Fibroblast of skin of left quadriceps (primary cell): ENCODE measurements at regions not wholly inside any gene's neighbourhood (a gene's known extent, or its start where the extent isn't known, plus 50 kb on each side); places are given as distances from the start of the nearest gene placed in this dataset.
"Not testable (repeated sequence)": the region's sequence is repeated elsewhere in the genome, so short reads cannot be mapped to it uniquely, and the experiment has no call there.

Source experiments
- DNase-seq, 2 experiments: peaks; one replicate each; pipeline ENCODE4 v3.0.0-alpha.2; 2013; ENCODE audit warnings: low read depth in 2 of 2

DNA sequence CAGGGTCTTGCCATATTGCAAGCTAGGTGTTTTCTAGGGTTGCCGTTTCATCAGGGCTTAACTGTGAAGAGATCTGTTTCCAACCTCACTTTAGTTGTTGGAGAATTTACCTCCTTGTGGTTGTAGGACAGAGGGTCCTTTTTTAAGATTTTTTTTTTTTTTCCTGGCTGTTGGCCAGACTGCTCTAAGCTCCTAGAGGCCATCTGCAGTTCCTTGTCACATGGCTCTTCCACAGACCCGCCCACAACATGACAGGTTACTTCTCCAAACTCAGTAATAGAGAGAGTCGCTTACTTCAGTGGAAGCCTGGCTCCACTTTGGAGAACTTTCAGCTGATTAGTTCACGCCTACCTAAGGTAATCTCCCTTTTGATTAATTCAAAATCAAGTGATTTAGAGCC is 543.7 kb downstream of the DMRTA1 start:
- DNase-seq = no peak

DNA sequence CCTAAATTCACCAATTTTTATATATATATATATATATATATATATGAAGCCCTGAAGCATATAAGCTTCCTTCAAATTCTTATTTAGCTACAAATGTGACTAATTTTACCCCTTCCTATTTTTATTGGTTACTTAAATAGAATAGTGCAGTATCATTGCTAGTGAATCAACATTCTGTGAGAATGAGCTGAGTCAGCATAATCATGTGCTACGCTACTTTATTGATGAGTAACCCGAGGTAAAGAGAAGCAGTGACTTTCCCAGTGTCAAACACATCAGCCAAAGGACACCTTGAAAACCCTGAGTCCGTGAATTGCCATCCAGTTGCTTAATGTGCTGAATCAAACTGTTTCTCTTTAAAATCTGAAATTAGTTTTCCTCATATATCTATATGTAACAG is 546.2 kb downstream of the DMRTA1 start:
- no peak for DNase-seq

DNA sequence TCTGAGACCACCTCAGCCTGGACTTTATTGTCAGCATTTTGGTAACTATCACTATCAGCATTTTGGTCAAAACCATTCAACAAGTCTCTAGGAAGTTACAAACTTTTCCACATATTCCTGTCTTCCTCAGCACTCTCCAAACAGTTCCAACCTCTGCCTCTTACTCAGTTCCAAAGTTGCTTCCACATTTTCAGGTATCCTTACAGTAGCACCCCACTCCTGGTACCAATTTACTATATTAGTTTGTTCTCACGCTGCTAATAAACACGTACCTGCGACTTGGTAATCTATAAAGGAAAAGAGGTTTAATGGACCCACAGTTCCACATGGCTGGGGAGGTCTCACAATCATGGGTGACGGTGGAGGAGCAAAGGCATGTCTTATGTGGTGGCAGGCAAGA is 551.3 kb downstream of the DMRTA1 start:
- no peak for DNase-seq

DNA sequence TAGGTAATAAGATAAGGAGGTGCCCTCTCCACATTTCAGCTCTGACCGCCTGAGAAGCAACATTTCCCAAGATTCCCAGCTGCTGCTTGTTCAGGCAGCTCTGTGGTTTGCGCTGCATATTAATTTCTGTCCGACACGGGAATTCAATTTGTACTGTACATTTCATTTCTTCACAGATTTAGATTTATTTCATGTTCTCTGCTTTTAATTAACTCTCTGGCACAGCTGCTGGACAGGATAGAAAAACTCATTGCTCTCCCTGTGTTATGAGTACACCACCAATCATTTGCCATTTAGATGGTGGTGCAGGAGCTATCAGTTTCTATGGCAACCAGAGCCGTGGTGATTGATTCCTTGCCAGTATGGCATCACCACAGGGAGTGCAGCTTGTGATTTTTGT is 558.5 kb downstream of the DMRTA1 start:
- peak; percentile 86 for DNase-seq

DNA sequence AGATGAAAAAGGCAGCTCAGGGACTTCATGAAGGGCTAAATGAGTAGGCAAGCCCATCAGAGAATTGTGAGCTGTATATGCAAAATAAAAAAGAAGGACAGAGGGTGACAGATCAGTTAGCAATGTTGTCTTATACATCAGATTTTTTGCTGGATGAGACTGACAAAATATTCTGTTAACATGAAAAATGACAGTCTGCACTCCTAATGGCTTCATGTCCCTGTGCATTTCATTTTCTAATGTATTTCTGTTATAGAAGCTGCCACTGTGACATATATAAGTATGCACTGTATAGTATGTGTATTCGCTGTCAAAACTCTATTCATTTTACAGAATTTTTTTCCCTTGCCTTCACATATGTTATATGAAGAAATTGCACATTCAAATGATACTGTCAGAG is 559.5 kb downstream of the DMRTA1 start:
- DNase-seq = no peak

DNA sequence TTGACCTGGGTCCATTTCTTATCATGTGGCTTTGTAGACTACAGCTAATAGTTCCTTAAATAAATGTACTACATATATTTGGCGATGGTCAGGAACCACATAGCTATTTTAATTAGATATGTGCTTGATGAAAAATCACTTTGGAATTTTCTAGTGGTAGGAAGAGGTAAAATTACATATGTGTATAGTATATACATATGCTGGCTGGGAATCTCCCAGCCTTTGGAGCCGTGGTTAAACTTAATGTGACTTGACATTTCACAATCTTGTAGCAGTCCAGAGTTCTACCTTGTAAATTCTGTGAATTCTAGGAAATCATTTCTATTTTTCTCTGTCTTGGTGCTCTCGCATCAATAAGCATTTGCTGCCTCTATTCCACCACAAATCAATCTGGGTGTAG is 565.0 kb downstream of the DMRTA1 start:
- peak; percentile 49 to 55 for DNase-seq

DNA sequence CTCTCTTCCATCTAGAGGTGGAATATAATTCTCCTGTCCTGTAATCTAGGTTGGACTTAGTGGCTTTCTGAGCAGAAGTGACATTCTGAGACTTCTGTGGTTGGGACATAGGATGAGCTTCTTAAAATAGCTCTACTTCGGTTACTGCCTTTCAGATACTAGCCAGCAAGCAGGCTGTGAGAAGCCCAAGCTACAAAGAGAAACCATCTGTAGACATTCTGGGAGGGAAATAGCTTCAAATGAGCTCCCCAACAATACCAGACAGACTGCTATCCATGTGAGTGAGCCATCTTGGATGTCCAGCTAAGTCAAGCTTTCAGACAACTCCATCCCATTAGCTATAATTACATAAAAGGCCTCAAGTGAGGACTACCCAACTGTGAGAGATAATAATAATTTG is 568.9 kb downstream of the DMRTA1 start:
- DNase-seq = no peak

DNA sequence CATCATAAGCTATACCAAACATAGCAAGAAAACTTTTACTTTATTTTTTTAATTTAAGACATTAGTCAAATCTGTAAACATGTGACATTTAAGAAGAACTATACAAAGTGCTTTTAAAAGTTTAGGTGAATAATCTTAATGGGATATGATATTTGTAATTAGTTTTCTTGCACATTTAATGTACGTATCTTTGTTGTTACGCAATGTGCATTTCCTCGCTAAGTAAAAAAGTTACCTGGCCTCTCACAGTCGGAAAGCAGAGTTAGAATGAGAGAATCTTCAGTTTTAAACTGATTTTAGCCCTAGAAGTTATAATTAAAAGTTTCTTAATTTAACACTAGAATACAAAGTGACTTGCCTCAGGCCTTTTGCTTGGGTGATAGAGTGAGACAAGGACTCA is 589.8 kb downstream of the DMRTA1 start:
- DNase-seq = no peak

DNA sequence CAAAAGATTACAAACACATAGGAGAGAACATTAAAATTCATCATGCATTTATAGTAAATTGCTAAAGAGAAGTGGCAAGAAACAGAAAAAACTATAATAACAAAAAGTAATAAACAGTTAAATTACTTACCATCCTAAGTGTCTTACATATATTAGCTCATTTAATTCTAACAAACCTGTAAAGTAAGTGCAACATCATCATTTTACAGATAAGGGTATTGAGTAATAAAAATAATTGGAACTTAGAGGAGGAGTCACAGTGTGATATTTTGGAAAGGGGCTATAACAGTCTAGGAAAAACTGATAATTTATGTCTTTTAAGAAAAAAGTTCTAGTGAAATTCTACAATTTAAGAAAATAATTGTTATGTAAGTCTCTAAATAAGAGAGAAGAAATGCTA is 592.8 kb downstream of the DMRTA1 start:
- no peak for DNase-seq

DNA sequence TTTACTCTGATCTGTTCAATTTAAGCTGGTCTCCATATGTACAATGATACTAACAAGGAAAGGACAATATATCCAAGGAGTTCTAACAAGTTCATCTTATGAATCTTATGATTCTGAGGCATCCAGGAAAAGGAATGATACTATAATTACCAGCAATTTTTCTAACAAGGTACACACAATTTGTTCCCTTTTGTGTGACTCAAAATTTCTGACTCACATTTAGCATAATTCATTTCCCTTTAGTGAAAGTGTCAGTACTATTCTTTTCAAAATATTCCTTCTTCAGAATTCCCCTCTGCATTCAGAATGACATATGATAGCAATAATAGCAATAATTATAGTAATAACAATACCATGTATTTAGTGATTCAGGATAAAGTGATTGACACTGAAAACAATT is 594.8 kb downstream of the DMRTA1 start:
- DNase-seq = no peak

DNA sequence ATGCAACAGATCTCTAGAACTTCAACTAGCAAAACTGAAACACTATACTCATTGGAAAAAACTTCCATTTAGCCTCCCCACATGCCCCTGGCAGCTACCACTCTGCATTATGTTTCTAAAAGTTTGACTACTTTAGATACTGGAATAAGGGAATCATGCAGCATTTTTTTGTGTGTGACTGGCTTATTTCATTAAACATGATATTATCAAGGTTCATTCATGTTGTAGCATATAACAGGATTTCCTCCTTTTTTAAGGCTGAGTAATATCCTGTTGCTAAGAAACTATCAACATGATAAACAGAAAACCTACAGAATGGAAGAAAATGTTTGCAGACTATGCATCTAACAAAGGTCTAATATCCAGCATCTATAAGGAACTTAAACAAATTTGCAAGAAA is 597.9 kb downstream of the DMRTA1 start:
- no peak for DNase-seq

DNA sequence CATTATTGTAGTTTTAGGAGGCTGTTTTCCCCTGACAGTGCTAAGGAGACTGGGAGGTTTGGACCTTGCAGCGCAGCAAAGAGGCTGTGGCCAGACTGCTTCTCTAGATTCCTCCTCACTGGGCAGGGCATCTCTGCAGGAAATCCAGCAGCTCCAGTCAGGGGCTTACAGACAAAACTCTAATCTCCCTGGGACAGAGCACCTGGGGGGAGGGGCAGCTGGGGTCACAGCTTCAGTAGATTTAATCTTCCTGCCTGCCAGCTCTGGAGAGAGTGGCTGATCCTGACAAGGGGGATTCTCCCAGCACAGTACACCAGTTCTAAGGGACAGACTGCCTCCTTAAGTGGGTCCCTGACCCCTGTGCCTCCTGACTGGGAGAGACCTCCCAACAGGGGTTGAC is 599.4 kb downstream of the DMRTA1 start:
- not testable (repeated sequence) for DNase-seq

DNA sequence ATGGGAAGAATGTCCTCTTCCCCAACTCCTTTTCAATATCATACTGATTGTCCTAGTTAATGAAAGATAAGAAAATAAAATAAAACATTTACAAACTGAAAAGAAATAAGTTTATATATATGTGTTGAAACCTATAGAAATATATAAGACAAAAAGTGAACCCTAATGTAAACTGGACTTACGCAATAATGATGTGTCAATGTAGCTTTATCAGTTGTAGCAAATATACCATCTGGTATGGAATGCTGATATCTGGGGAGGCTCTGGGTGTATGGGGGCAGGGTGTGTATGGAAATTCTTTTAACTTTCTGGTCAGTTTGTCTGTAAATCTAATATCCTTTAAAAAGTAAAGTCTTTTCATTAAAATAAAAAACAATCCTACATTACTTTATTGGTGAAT is 603.9 kb downstream of the DMRTA1 start:
- DNase-seq = no peak

DNA sequence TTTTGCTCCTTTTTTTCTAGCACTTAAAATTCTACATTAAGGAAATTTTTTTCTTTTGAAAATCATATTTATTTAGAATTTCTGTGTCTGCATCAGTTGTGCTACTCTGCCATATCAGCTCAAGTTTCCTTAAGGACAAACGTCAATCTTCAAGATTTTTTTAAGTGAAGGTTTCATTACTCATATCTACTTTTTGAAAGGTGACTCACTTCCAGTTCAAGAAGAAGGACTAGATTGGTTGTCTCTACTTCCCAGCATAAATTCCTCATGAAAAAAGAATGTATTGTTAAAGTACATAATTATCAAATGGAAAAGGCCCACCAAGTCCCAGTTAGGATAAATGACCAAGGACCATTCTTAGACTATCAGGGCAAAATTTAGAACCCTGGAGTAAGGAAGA is 626.5 kb downstream of the DMRTA1 start:
- no peak for DNase-seq

DNA sequence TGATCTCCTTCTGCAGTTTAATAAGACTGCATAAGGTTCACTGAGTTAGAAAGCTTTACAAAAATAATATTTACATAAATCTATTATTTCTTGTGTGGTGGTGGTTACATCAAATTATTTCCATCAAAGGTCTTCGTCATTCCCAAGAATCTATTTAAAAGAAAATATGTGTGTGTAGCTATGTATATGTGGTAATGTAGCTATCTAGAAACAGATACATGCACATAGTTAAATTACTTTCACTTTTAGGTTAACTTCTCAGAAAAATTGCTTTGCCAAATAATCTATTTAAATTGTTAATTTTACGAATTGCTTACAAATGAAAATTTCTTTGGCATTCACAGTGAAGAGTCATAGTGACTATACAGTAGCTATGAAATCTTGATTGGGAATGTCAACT is 633.2 kb downstream of the DMRTA1 start:
- no peak for DNase-seq

DNA sequence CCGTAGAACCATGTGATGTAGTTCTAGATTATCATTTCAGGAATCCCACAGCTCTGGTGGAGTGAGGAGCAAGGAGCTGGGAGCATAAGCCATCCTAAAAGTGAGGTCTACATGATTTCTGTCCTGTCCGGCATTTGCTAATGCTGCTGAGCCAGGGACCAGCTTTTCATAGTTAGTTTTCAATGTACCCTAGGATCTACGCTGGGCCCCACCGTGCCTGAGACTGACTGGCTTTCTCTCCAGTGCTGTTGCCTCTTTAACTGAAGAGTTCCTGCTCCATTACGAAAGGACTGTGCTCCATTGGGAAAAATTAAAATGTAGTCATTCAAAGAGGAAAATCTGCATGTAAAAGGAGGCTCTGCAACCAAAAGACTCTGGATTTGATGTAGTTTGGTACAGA is 634.8 kb downstream of the DMRTA1 start:
- no peak for DNase-seq

DNA sequence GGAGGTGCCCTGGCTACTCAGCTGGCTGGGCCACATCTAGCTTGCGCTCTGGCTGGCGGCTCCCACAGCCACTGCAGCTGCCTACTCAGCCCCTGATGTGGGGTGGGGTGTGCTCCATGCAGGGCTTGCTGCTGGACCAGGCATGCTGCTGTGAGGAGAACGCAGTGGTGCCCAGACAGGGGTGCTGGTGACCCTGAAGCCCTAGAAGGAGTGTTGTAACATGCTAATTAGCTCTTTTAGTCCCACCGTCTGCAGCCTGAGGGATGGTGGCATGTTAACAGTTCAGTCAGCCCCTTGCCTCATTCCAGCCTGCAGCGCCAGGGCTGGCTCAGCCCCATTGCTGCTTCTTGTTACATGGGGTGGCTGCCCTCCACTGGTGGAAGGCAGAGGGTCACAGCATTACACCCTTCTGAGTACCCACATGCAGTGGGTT is 642.3 kb downstream of the DMRTA1 start:
- no peak for DNase-seq

DNA sequence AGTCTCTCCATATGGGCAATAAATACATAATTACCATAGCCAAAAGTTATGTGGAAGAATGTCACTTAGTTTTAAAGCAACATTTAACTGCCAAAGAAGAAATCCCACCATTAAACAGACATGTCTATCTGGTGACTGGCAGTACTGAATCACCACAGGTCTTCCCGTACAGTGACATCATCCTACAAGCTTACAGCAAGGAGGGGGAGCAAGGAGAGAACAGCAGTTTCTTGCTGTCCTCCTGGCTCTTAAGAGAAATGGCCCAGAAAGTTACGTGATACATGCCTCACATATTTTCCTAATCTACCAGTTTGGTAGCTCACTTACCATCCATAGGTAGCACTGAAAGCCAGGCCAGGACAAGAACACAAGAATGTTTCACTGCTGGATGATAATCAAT is 671.0 kb downstream of the DMRTA1 start:
- DNase-seq = peak; percentile 56 to 62

DNA sequence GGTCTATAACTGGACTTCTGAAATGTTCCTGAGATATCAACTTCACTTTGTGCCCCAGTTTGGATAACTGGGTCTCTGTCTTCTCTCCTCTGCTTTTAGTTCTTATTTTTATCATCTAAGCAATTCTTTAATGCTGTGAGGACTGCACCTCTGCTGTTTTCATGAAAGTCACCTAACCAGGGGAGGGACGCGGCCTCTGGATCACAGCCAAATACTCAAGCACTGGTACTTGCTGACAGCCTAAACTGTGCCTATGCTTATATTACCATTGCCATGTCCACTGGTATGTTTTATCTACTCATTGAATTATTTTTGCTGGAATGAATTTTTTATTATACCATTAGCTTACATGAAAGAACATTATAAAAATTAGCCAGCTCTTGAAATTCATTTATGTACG is 674.0 kb downstream of the DMRTA1 start:
- DNase-seq = no peak

DNA sequence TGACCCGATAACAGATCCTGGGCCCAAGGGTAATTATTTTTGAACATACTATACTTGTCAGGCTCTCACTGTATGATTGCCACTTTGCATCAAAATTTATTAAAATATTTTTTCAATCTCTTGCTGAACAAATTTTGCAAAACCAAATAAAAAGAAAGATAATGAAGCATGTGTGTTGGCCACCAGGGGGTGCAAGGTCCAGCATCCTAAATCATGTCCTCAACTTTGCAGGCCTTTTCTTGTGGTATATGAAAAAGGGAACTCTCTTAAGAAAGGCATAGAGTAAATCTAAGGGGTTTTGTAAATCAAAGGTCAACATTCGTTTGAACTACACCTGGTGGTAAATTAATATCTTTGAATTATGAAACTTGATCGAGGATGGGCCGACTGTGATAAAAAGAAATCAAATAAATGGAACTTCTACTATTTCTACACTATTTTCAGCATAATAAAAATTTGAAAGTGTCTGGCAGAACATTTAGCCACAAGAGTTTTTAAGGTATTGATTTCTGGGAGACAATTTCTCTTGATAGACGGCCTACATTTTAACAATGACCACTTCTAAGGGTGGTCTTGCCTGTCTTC is 676.5 kb downstream of the DMRTA1 start:
- DNase-seq = peak; percentile 9 to 12

DNA sequence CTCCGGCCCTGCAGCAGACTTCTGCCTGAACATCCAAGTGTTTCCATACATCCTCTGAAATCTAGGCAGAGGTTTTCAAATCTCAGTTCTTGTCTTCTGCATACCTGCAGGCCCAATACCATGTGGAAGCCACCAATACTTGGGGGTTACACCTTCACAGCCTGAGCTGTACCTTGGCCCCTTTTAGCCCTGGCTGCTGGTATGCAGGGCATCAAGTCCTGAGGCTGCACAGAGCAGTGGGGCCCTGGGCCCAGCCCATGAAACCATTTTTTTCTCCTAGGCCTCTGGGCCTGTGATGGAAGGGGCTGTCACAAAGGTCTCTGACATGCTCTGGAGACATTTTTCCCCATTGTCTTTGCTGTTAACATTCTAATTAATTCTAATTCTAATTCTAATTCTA is 680.6 kb downstream of the ELAVL2 start:
- no peak for DNase-seq

DNA sequence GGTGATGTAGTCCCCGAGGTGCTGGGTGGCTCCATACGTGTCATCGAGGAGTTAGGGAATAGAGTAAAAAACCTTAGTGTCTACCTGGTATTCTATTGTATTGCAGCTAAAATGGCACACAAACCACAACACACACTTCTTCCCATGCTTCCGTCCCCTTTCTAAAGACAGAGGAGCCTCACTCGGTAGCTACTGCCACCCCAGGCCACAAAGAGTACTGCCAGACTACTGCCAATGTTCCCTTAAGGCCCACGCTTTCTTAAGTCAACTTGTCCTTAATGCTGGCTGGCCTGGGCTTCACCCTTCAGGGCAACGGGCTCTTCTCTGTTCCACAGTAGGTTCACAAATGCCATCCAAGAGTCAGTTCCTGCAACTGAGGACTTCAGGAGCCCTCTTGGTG is 673.0 kb downstream of the ELAVL2 start:
- DNase-seq = no peak

DNA sequence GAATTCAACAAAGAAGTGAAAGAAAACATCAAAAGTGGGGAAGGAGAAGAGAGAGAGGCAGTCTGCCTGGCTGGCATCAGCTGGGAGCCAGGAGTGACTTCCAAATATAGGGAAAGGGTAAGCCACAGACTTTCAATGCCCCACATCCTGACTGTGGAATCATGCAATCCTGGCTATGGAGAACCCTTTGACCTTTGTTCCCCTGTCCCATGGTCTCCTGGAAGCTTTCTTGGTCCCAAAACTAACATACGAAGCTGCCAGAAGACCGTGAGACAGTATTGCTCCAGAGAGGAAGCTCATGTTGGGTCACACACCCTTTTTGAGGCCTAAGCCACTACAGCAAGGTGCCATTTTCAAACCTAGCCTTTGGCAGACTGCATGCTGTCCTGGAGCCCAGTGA is 665.5 kb downstream of the ELAVL2 start:
- DNase-seq = no peak

DNA sequence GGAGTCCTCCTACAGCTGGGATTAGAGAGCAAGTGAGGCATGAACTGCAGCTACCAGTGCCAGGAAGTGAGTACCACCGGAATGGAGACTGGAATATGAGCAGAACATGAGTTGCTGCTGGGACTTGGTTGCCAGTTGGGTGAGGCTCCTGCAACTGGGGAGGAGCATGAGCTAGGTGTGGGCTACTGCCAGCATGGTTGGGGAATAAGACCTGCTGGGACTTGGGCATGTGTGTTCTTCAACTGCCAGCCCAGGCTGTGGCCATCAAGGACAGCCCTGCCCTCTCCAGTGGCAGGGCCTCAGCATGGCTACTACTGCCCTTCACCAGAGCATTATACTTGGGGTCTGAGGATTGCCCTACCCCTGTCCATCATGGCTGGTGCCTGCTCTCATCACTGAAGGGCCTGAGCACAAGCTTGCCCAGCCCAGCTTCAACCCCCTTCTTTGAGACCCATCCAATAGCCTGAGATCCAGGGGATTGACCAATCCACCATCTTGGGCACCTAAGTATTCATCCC is 665.0 kb downstream of the ELAVL2 start:
- no peak for DNase-seq
